SJCRH30 (cell line): ENCODE measurements at regions not wholly inside any gene's neighbourhood (a gene's known extent, or its start where the extent isn't known, plus 50 kb on each side); places are given as distances from the start of the nearest gene placed in this dataset.
"Not testable (repeated sequence)": the region's sequence is repeated elsewhere in the genome, so short reads cannot be mapped to it uniquely, and the experiment has no call there.

ENCODE experiments used
- DNase-seq, 2 experiments: peaks; one replicate each; pipeline ENCODE4 v3.0.0-alpha.2; 2015 to 2020
- H3K27ac ChIP-seq: fragments of 250-450 bp; sonication (Bioruptor Pico); 2 replicates; pipeline ENCODE4 v1.5.1; 2020; ENCODE audit warnings: mild to moderate bottlenecking, moderate library complexity
- H3K27me3 ChIP-seq: fragments of 250-450 bp; sonication (Bioruptor Pico); 2 replicates; pipeline ENCODE4 v1.5.1; 2020; ENCODE audit warnings: mild to moderate bottlenecking, moderate library complexity
- H3K36me3 ChIP-seq: fragments of 250-450 bp; sonication (Bioruptor Pico); 2 replicates; pipeline ENCODE4 v1.5.1; 2020; ENCODE audit warnings: mild to moderate bottlenecking, moderate library complexity
- H3K4me1 ChIP-seq: fragments of 250-450 bp; sonication (Bioruptor Pico); 2 replicates; pipeline ENCODE4 v1.5.1; 2020; ENCODE audit warnings: mild to moderate bottlenecking, moderate library complexity
- H3K4me3 ChIP-seq: fragments of 250-450 bp; sonication (Bioruptor Pico); 2 replicates; pipeline ENCODE4 v1.5.1; 2020; ENCODE audit warnings: mild to moderate bottlenecking, moderate library complexity
- H3K9me3 ChIP-seq: fragments of 250-450 bp; sonication (Bioruptor Pico); replicated peaks from 2 replicates; pipeline ENCODE4 v1.5.1; 2020; ENCODE audit warnings: mild to moderate bottlenecking, moderate library complexity

- H3K36me3 ChIP-seq = no peaks in the 10 kb centered on the region
- H3K9me3 ChIP-seq = no peaks in the 10 kb centered on the region
- H3K27ac ChIP-seq = no peak overlapping the region
- peaks cover 4% of the 10 kb centered on the region; the same call in 1 of the 2 replicates for H3K4me1 ChIP-seq
- no peak for DNase-seq
- H3K27me3 ChIP-seq = no peaks in the 10 kb centered on the region
- no peak overlapping the region for H3K4me3 ChIP-seq
These were observed 50.9 kb downstream of the ANXA2R start for GRCh38 chr5:42989190-42989589.

- Histone ChIP-seq H3K27ac (no peak overlapping the region), H3K27me3 (no peaks in the 10 kb centered on the region), H3K9me3 (no peaks in the 10 kb centered on the region), H3K36me3 (no peaks in the 10 kb centered on the region), H3K4me1 (peaks cover 4% of the 10 kb centered on the region; the same call in 1 of the 2 replicates), H3K4me3 (no peak overlapping the region)
- DNase-seq = no peak
These were observed 51.6 kb downstream of the ANXA2R start for GRCh38 chr5:42988568-42988967.

DNA sequence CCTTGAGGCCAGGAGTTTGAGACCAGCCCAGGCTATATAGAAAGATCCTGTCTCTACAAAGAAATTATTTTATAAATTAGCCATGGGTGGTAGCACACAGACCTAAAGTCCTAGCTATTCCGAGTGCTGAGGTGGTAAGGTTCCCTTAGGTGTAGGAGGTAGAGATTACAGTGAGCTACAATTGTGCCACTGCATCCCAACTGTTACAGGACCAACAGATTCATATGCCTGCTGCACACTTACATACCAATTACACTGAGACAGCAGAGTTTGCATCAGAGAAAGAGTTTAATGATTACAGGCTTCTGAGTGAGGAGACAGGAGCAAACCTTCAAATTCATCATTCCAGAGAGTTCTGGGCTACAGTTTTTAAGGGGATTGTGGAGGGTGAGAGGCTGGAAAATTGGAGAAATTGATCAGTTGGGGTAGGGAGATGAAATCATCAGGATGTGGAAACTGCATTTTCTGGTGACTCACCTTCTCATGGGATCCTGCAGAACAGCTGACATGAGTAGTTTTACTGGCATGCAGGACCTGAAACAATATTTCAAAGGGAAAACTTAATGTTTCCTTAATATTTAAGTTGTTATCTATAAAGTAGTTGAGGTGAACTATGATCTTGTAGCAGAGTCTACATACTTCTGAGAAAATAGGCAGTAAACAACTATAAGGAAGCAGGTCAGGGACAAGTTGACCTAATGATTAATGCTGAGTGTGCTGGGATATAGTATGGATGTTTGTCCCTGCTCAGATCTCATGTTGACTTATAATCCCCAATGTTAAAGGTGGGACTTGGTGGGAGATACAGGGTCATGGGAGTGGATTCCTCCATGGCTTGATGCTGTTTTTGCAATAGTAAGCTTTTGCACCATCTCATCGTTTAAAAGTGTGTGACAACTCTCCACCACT, 54.7 kb downstream of the ANXA2R start:
- H3K4me3 ChIP-seq = no peak overlapping the region
- H3K4me1 ChIP-seq = peaks cover 4% of the 10 kb centered on the region; the same call in 1 of the 2 replicates
- H3K36me3 ChIP-seq = no peaks in the 10 kb centered on the region
- H3K9me3 ChIP-seq = no peaks in the 10 kb centered on the region
- peak overlapping the region; percentile 38 for H3K27ac ChIP-seq
- DNase-seq = no peak
- H3K27me3 ChIP-seq = no peaks in the 10 kb centered on the region

DNA sequence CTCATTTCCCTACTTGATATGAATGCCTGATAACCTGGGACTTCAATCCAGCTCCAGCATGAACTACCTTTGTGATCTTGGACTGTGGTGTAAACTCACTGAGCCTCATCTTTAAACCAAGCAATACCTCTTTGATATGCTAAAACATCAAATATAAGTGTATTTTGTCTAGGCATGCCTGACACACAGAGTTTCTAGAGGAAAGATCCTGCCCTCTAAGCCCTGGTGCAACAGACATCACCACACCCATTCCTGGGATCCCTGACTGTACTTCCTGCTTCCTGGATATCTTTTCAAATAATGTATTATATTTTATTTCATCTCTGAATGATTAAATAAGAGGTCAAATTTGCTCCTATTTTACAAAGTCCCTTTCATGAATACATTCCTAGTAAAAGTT, 55.8 kb downstream of the ANXA2R start:
- no peaks in the 10 kb centered on the region for H3K36me3 ChIP-seq
- H3K27ac ChIP-seq = no peak overlapping the region
- H3K4me3 ChIP-seq = no peak overlapping the region
- H3K27me3 ChIP-seq = no peaks in the 10 kb centered on the region
- H3K9me3 ChIP-seq = no peaks in the 10 kb centered on the region
- peaks cover 4% of the 10 kb centered on the region; the same call in 1 of the 2 replicates for H3K4me1 ChIP-seq
- DNase-seq = no peak

GRCh38 chr5:42982107-42982622, 58.0 kb downstream of the ANXA2R start:
- peaks cover 4% of the 10 kb centered on the region; the same call in 1 of the 2 replicates for H3K4me1 ChIP-seq
- H3K36me3 ChIP-seq = no peaks in the 10 kb centered on the region
- H3K27ac ChIP-seq = no peak overlapping the region
- 0 out of 2 replicates have a peak, but pooled peaks cover 3% of the 10 kb centered on the region for H3K27me3 ChIP-seq
- H3K4me3 ChIP-seq = no peak overlapping the region
- DNase-seq = no peak
- peaks cover 4% of the 10 kb centered on the region; the same call in 1 of the 2 replicates for H3K9me3 ChIP-seq

- H3K27ac ChIP-seq, H3K9me3 ChIP-seq, H3K4me3 ChIP-seq, DNase-seq, H3K36me3 ChIP-seq, H3K27me3 ChIP-seq, H3K4me1 ChIP-seq: not testable (repeated sequence)
These were observed 58.6 kb downstream of the ANXA2R start for GRCh38 chr5:42981417-42982106.

DNA sequence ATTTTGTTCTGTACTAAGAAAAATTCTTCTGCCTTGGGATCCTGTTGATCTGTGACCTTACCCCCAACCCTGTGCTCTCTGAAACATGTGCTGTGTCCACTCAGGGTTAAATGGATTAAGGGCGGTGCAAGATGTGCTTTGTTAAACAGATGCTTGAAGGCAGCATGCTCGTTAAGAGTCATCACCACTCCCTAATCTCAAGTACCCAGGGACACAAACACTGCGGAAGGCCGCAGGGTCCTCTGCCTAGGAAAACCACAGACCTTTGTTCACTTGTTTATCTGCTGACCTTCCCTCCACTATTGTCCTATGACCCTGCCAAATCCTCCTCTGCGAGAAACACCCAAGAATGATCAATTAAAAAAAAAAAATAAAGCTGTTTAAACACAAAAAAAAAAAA, 59.1 kb downstream of the ANXA2R start:
- H3K4me1 ChIP-seq, H3K27ac ChIP-seq, H3K36me3 ChIP-seq, H3K9me3 ChIP-seq, H3K27me3 ChIP-seq, H3K4me3 ChIP-seq, DNase-seq: not testable (repeated sequence)

GRCh38 chr5:42980391-42980790, 59.7 kb downstream of the ANXA2R start:
- H3K4me1 ChIP-seq, DNase-seq, H3K27ac ChIP-seq, H3K9me3 ChIP-seq, H3K36me3 ChIP-seq, H3K27me3 ChIP-seq, H3K4me3 ChIP-seq: not testable (repeated sequence)

GRCh38 chr5:42979242-42979641, 60.9 kb downstream of the ANXA2R start:
- not testable (repeated sequence) for H3K27me3 ChIP-seq, H3K9me3 ChIP-seq, H3K27ac ChIP-seq, H3K36me3 ChIP-seq, DNase-seq, H3K4me1 ChIP-seq, H3K4me3 ChIP-seq

DNA sequence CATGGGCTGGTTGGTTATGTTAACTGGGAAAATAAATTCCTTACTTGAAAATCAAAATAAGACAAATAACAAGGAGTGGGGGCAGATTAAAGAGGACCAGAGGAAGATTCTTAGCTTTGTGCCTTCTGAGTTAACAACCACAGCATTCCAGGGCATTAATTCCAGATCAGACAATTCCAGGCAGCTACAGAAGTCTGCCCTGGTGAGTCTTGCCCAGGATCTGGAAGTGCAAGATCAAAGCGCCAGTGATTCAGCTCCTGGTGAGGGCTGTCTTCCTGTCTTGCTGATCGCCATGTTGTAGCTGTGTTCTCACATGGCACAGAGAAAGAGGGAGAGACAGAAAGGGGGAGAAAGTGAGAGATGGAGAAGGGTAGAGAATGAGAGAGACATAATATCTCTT, 65.6 kb downstream of the ANXA2R start:
- 0 out of 2 replicates have a peak, but pooled peaks cover 3% of the 10 kb centered on the region for H3K27me3 ChIP-seq
- H3K9me3 ChIP-seq = peaks cover 7% of the 10 kb centered on the region; the same call in 1 of the 2 replicates
- H3K4me3 ChIP-seq = no peak overlapping the region
- no peak overlapping the region for H3K27ac ChIP-seq
- DNase-seq = no peak
- H3K36me3 ChIP-seq = no peaks in the 10 kb centered on the region
- 0 out of 2 replicates have a peak, but pooled peaks cover 3% of the 10 kb centered on the region for H3K4me1 ChIP-seq

GRCh38 chr5:42970636-42971559, 69.2 kb downstream of the ANXA2R start:
- DNase-seq = peak in 1 of 2 experiments; percentile 66
- no peaks in the 10 kb centered on the region for H3K27me3 ChIP-seq
- H3K36me3 ChIP-seq = no peaks in the 10 kb centered on the region
- no peak overlapping the region for H3K27ac ChIP-seq
- no peak overlapping the region for H3K4me3 ChIP-seq
- H3K4me1 ChIP-seq = 0 out of 2 replicates have a peak, but pooled peaks cover 3% of the 10 kb centered on the region
- peaks cover 4% of the 10 kb centered on the region; the same call in 1 of the 2 replicates for H3K9me3 ChIP-seq

GRCh38 chr5:42965934-42966333, 74.2 kb downstream of the ANXA2R start:
- Histone ChIP-seq H3K4me1 (0 out of 2 replicates have a peak, but pooled peaks cover 3% of the 10 kb centered on the region), H3K36me3 (no peaks in the 10 kb centered on the region), H3K27me3 (no peaks in the 10 kb centered on the region; the same call in 1 of the 2 replicates)

GRCh38 chr5:42963412-42963811, 76.7 kb downstream of the ANXA2R start:
- H3K9me3 ChIP-seq = no peaks in the 10 kb centered on the region; the same call in 1 of the 2 replicates
- DNase-seq = no peak
- H3K27me3 ChIP-seq = no peaks in the 10 kb centered on the region; the same call in 1 of the 2 replicates
- no peak overlapping the region for H3K4me3 ChIP-seq
- H3K36me3 ChIP-seq = no peaks in the 10 kb centered on the region
- H3K27ac ChIP-seq = no peak overlapping the region
- H3K4me1 ChIP-seq = no peaks in the 10 kb centered on the region

More at GRCh38 chr5:42965934-42966333, 74.2 kb downstream of the ANXA2R start:
- no peaks in the 10 kb centered on the region; the same call in 1 of the 2 replicates for H3K9me3 ChIP-seq
- no peak overlapping the region for H3K4me3 ChIP-seq
- H3K27ac ChIP-seq = no peak overlapping the region
- no peak for DNase-seq

DNA sequence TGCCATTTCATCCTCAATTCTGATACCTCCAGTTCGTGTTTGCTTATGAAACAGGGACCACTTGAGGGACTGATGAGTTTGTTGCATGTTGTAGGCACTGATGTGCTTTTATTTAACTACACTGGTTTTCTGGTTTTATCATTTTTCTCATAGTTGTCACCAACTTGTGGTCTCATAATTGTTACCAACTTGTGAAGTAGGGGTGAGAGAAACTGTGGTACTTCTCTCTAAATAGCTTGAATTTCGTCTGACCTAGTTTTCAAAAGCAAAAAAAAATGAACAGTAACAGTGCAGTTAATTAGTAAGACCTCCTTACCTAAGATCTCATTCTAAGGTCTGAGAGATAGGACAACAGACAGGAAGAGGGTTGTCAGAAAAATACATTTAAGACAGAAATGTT, 78.0 kb downstream of the ANXA2R start:
- Histone ChIP-seq H3K9me3 (no peaks in the 10 kb centered on the region; the same call in 1 of the 2 replicates), H3K27ac (no peak overlapping the region), H3K4me1 (no peaks in the 10 kb centered on the region), H3K4me3 (no peak overlapping the region), H3K27me3 (no peaks in the 10 kb centered on the region; the same call in 1 of the 2 replicates), H3K36me3 (no peaks in the 10 kb centered on the region)
- no peak for DNase-seq
